ENCODE measurements at regions not wholly inside any gene's neighbourhood (a gene's known extent, or its start where the extent isn't known, plus 50 kb on each side); places are given as distances from the start of the nearest gene placed in this dataset.

GRCh38 chr3:118347396-118348168 lies 687.1 kb downstream of the IGSF11 start:
- H3K4me3 ChIP-seq (ENCODE audit: low read length) = no peak overlapping the region
- ChIA-PET CTCF (no interaction called here), POLR2A (no interaction called here)
- H3K9me3 ChIP-seq (ENCODE audit: low read length) = no peaks in the 10 kb centered on the region
- no peak overlapping the region for H3K27ac ChIP-seq (ENCODE audit: low read depth, low read length)
- H3K27me3 ChIP-seq (ENCODE audit: insufficient read depth, low read length, poor library complexity, severe bottlenecking) = no peaks in the 10 kb centered on the region
- H3K36me3 ChIP-seq (ENCODE audit: insufficient read depth, low read length) = no peaks in the 10 kb centered on the region
- Mint-ChIP-seq H3K36me3 (no peaks in the 10 kb centered on the region), H3K4me3 (no peak overlapping the region), H3K27me3 (no peaks in the 10 kb centered on the region), H3K27ac (no peak overlapping the region), H3K4me1 (no peaks in the 10 kb centered on the region), H3K9me3 (peaks cover 4 to 9% (median 7%) of the 10 kb centered on the region in 5 donors)
- no peaks in the 10 kb centered on the region for H3K4me1 ChIP-seq (ENCODE audit: insufficient read depth, low read length)
- DNase-seq = no peak

- H3K4me1 Mint-ChIP-seq = no peaks in the 10 kb centered on the region
- POLR2A ChIA-PET = no interaction called here
- no peak overlapping the region for H3K27ac Mint-ChIP-seq
- CTCF ChIA-PET = no interaction called here
- H3K9me3 Mint-ChIP-seq = peaks cover 4 to 9% (median 7%) of the 10 kb centered on the region in 5 donors
- H3K4me3 Mint-ChIP-seq = no peak overlapping the region
- Histone ChIP-seq H3K27ac (ENCODE audit: low read depth, low read length) (no peak overlapping the region), H3K9me3 (ENCODE audit: low read length) (no peaks in the 10 kb centered on the region), H3K36me3 (ENCODE audit: insufficient read depth, low read length) (no peaks in the 10 kb centered on the region), H3K27me3 (ENCODE audit: insufficient read depth, low read length, poor library complexity, severe bottlenecking) (no peaks in the 10 kb centered on the region), H3K4me1 (ENCODE audit: insufficient read depth, low read length) (no peaks in the 10 kb centered on the region), H3K4me3 (ENCODE audit: low read length) (no peak overlapping the region)
- no peak for DNase-seq
- no peaks in the 10 kb centered on the region for H3K27me3 Mint-ChIP-seq
- H3K36me3 Mint-ChIP-seq = no peaks in the 10 kb centered on the region
Measured at GRCh38 chr3:118348169-118348557, 686.5 kb downstream of the IGSF11 start.

- Histone ChIP-seq H3K9me3 (ENCODE audit: low read length) (no peaks in the 10 kb centered on the region), H3K27ac (ENCODE audit: low read depth, low read length) (no peak overlapping the region), H3K36me3 (ENCODE audit: insufficient read depth, low read length) (no peaks in the 10 kb centered on the region), H3K27me3 (ENCODE audit: insufficient read depth, low read length, poor library complexity, severe bottlenecking) (no peaks in the 10 kb centered on the region), H3K4me1 (ENCODE audit: insufficient read depth, low read length) (no peaks in the 10 kb centered on the region), H3K4me3 (ENCODE audit: low read length) (no peak overlapping the region)
- H3K27ac Mint-ChIP-seq = no peak overlapping the region
- no peak overlapping the region for H3K4me3 Mint-ChIP-seq
- ChIA-PET CTCF (no interaction called here), POLR2A (no interaction called here)
- peaks cover 0 to 1% of the 10 kb centered on the region in 2 donors for H3K27me3 Mint-ChIP-seq
- no peak for DNase-seq
- no peaks in the 10 kb centered on the region for H3K4me1 Mint-ChIP-seq
- H3K9me3 Mint-ChIP-seq = peaks cover 14 to 44% (median 33%) of the 10 kb centered on the region in 5 donors
- H3K36me3 Mint-ChIP-seq = no peaks in the 10 kb centered on the region
Measured at GRCh38 chr3:118354556-118354955, 680.1 kb downstream of the IGSF11 start.

- H3K4me1 ChIP-seq (ENCODE audit: insufficient read depth, low read length) = no peaks in the 10 kb centered on the region
- Mint-ChIP-seq H3K4me3 (no peak overlapping the region), H3K27me3 (no peaks in the 10 kb centered on the region), H3K4me1 (no peaks in the 10 kb centered on the region), H3K9me3 (peaks cover 11 to 30% (median 17%) of the 10 kb centered on the region in 5 donors), H3K27ac (no peak overlapping the region), H3K36me3 (peaks cover 0 to 1% (median 0%) of the 10 kb centered on the region in 3 donors)
- no peaks in the 10 kb centered on the region for H3K9me3 ChIP-seq (ENCODE audit: low read length)
- H3K27me3 ChIP-seq (ENCODE audit: insufficient read depth, low read length, poor library complexity, severe bottlenecking) = no peaks in the 10 kb centered on the region
- POLR2A ChIA-PET = no interaction called here
- no peaks in the 10 kb centered on the region for H3K36me3 ChIP-seq (ENCODE audit: insufficient read depth, low read length)
- DNase-seq = no peak
- no peak overlapping the region for H3K27ac ChIP-seq (ENCODE audit: low read depth, low read length)
- CTCF ChIA-PET = no interaction called here
- no peak overlapping the region for H3K4me3 ChIP-seq (ENCODE audit: low read length)
Measured at GRCh38 chr3:118369892-118370491, 664.7 kb downstream of the IGSF11 start.

GRCh38 chr3:118380576-118380975 lies 654.1 kb downstream of the IGSF11 start:
- Histone ChIP-seq H3K4me3 (ENCODE audit: low read length) (no peak overlapping the region), H3K4me1 (ENCODE audit: insufficient read depth, low read length) (no peaks in the 10 kb centered on the region), H3K9me3 (ENCODE audit: low read length) (no peaks in the 10 kb centered on the region), H3K27ac (ENCODE audit: low read depth, low read length) (no peak overlapping the region), H3K36me3 (ENCODE audit: insufficient read depth, low read length) (no peaks in the 10 kb centered on the region), H3K27me3 (ENCODE audit: insufficient read depth, low read length, poor library complexity, severe bottlenecking) (no peaks in the 10 kb centered on the region)
- Mint-ChIP-seq H3K4me1 (no peaks in the 10 kb centered on the region), H3K9me3 (peaks cover 0 to 9% (median 4%) of the 10 kb centered on the region in 5 donors), H3K36me3 (peaks cover 0 to 2% (median 0%) of the 10 kb centered on the region in 3 donors), H3K4me3 (no peak overlapping the region), H3K27me3 (no peaks in the 10 kb centered on the region), H3K27ac (no peak overlapping the region)
- ChIA-PET CTCF (no interaction called here), POLR2A (no interaction called here)
- no peak for DNase-seq

GRCh38 chr3:118396491-118396890 lies 638.2 kb downstream of the IGSF11 start:
- H3K4me3 Mint-ChIP-seq = no peak overlapping the region
- no peaks in the 10 kb centered on the region for H3K4me1 Mint-ChIP-seq
- H3K27ac ChIP-seq (ENCODE audit: low read depth, low read length) = no peak overlapping the region
- no peak overlapping the region for H3K27ac Mint-ChIP-seq
- H3K27me3 Mint-ChIP-seq = no peaks in the 10 kb centered on the region
- CTCF ChIA-PET = no interaction called here
- H3K9me3 ChIP-seq (ENCODE audit: low read length) = no peaks in the 10 kb centered on the region
- H3K36me3 Mint-ChIP-seq = no peaks in the 10 kb centered on the region
- DNase-seq = no peak
- H3K4me1 ChIP-seq (ENCODE audit: insufficient read depth, low read length) = no peaks in the 10 kb centered on the region
- POLR2A ChIA-PET = no interaction called here
- no peaks in the 10 kb centered on the region for H3K27me3 ChIP-seq (ENCODE audit: insufficient read depth, low read length, poor library complexity, severe bottlenecking)
- no peak overlapping the region for H3K4me3 ChIP-seq (ENCODE audit: low read length)
- no peaks in the 10 kb centered on the region for H3K36me3 ChIP-seq (ENCODE audit: insufficient read depth, low read length)
- H3K9me3 Mint-ChIP-seq = peaks cover 0 to 14% (median 4%) of the 10 kb centered on the region in 5 donors

- ChIA-PET POLR2A (no interaction called here), CTCF (no interaction called here)
- Mint-ChIP-seq H3K27me3 (no peaks in the 10 kb centered on the region), H3K27ac (no peak overlapping the region), H3K4me3 (no peak overlapping the region), H3K4me1 (no peaks in the 10 kb centered on the region), H3K36me3 (no peaks in the 10 kb centered on the region), H3K9me3 (peaks cover 0 to 21% (median 4%) of the 10 kb centered on the region in 5 donors)
- Histone ChIP-seq H3K4me3 (ENCODE audit: low read length) (no peak overlapping the region), H3K27ac (ENCODE audit: low read depth, low read length) (no peak overlapping the region), H3K4me1 (ENCODE audit: insufficient read depth, low read length) (no peaks in the 10 kb centered on the region), H3K36me3 (ENCODE audit: insufficient read depth, low read length) (no peaks in the 10 kb centered on the region), H3K27me3 (ENCODE audit: insufficient read depth, low read length, poor library complexity, severe bottlenecking) (no peaks in the 10 kb centered on the region), H3K9me3 (ENCODE audit: low read length) (no peaks in the 10 kb centered on the region)
- no peak for DNase-seq
Measured at GRCh38 chr3:118400086-118400485, 634.6 kb downstream of the IGSF11 start.

- H3K4me1 Mint-ChIP-seq = no peaks in the 10 kb centered on the region
- Histone ChIP-seq H3K4me3 (ENCODE audit: low read length) (no peak overlapping the region), H3K27ac (ENCODE audit: low read depth, low read length) (no peak overlapping the region), H3K27me3 (ENCODE audit: insufficient read depth, low read length, poor library complexity, severe bottlenecking) (no peaks in the 10 kb centered on the region), H3K36me3 (ENCODE audit: insufficient read depth, low read length) (no peaks in the 10 kb centered on the region), H3K9me3 (ENCODE audit: low read length) (no peaks in the 10 kb centered on the region), H3K4me1 (ENCODE audit: insufficient read depth, low read length) (no peaks in the 10 kb centered on the region)
- H3K36me3 Mint-ChIP-seq = no peaks in the 10 kb centered on the region
- H3K4me3 Mint-ChIP-seq = no peak overlapping the region
- H3K9me3 Mint-ChIP-seq = peaks cover 0 to 29% (median 4%) of the 10 kb centered on the region in 5 donors
- ChIA-PET POLR2A (no interaction called here), CTCF (no interaction called here)
- DNase-seq = no peak
- no peaks in the 10 kb centered on the region for H3K27me3 Mint-ChIP-seq
- H3K27ac Mint-ChIP-seq = no peak overlapping the region
Measured at GRCh38 chr3:118400886-118401285, 633.8 kb downstream of the IGSF11 start.

Data from CD8-positive, alpha-beta memory T cell (primary cell).